Neural progenitor cell (in vitro differentiated cells): ENCODE measurements at regions not wholly inside any gene's neighbourhood (a gene's known extent, or its start where the extent isn't known, plus 50 kb on each side); places are given as distances from the start of the nearest gene placed in this dataset.

Source experiments
- CTCF ChIP-seq: fragments of 200-600 bp; sonication (generic); IDR thresholded peaks from 2 replicates; pipeline ENCODE4 v1.5.1; 2017; ENCODE audit warnings: antibody characterized with exemption, mild to moderate bottlenecking
- EZH2phosphoT487 ChIP-seq: fragments of 200-600 bp; sonication (generic); IDR thresholded peaks from 2 replicates; pipeline ENCODE4 v1.6.1; 2017; ENCODE audit warnings: antibody characterized with exemption

- TF ChIP-seq CTCF, result no peak
- TF ChIP-seq EZH2phosphoT487, result no peak
These were observed 163.6 kb upstream of the MAP2 start for GRCh38 chr2:209260281-209260680.
